Prostate gland (tissue), 2 donors: ENCODE measurements at regions not wholly inside any gene's neighbourhood (a gene's known extent, or its start where the extent isn't known, plus 50 kb on each side); places are given as distances from the start of the nearest gene placed in this dataset.

Source experiments
- CTCF ChIP-seq, 4 experiments: fragments of 200-600 bp in 2 of 4; fragments of 450-650 bp in 2 of 4; sonication (generic) in 2 of 4; IDR thresholded peaks; 1 replicate in 3 of 4; 2 replicates in 1 of 4; pipeline ENCODE4 v1.5.1; 2016 to 2019; ENCODE audit warnings: antibody characterized with exemption in 4 of 4, mild to moderate bottlenecking in 2 of 4, moderate library complexity in 2 of 4
- POLR2A ChIP-seq: fragments of 450-650 bp; IDR thresholded peaks from one replicate; pipeline ENCODE4 v1.6.1; 2016; ENCODE audit warnings: antibody characterized with exemption, mild to moderate bottlenecking
- POLR2AphosphoS5 ChIP-seq: sonication (generic); formaldehyde crosslinking; IDR thresholded peaks from one replicate; pipeline ENCODE4 v1.6.1; 2017; ENCODE audit warnings: antibody characterized with exemption

GRCh38 chr3:62938583-62938982 lies 63.4 kb upstream of the CADPS start:
- TF ChIP-seq POLR2A (no peak), CTCF (IDR thresholded peaks at IDR 0.05) (no peak), POLR2AphosphoS5 (no peak)
